ENCODE measurements at regions not wholly inside any gene's neighbourhood (a gene's known extent, or its start where the extent isn't known, plus 50 kb on each side); places are given as distances from the start of the nearest gene placed in this dataset.

DNA sequence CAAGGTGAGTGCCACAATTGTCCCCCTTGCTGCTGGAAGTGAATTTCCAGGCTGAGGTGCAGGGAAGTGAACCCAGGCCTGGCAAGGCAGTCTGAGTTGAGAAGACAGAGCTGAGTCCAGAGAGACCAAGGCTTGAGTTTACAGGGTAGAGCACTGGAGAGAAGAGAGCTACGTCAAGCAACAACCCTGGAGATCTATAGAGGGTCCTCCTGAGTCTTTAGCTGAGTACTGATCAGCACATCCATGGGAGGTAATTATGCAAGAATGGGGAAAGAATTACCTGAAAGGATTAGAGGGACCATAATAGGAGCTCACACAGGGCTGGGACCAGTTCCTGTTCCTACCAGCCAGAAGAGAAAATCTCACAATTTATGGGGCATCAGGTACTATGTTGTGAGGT is 190.7 kb downstream of the NEDD1 start:
- DNase-seq, result no peak

DNA sequence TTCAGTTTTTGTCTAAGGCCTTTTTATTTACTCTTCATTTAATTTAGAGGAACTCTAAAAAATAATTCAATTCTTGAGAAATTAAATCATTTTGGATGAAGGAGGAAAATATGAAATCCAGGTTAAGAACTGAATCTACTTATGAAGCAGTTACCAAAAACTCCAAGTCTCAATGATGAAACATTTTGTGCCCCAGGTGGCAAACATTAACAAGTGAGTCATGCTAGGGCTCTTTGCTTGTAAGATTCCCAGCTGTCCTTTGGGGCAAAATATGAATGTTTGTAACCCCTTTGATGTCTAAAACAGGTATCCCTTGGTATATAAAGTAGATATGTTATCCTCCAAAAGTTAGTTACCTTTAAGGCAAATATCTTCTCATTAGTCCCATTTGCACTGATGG is 202.4 kb downstream of the NEDD1 start:
- DNase-seq, result no peak

DNA sequence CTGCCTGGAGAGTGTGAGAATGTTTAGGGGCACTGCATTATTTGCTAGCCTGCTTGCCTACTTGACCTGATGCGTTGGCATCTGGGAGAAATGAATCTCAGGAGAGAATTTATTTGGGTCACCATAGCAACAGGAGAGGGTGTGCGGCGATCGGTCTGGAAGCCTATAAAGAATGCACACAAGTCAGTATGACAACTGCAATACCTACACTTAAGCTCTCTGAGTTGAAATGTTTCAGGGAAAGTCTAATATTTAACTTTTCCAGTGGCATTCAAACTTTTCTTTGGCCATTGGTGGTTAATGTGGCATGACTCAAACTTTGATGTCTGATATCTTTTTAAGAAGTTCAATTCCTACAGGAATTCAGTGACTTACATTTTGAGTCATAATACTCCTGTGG is 205.1 kb downstream of the NEDD1 start:
- no peak for DNase-seq

DNA sequence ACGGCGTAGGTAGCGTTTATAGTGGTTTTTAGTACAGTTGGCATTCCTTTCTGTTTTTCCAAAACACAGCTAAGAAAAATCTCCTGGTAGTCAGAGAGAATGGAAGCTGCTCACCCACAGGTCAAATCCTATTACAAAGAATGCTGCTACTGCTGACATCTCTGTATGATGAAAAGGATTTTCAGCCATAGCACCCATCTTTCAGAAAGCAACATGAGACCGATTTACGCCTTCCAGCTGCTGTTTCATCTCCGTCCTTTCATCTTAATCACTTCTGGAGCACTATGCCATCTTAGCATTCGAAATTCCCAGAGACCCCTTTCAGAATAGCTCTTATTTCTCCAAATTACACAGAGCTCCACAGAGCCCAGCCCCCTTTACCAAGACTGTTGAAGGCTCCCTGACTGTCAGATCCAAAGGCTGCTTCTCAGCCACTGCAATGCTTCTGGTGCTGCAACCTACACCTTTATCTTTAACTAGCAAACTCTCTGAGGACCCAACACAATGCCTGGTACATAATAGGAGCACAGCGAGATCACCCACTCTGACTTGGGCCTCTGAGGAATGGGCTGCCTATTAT is 211.8 kb downstream of the NEDD1 start:
- DNase-seq, result no peak

DNA sequence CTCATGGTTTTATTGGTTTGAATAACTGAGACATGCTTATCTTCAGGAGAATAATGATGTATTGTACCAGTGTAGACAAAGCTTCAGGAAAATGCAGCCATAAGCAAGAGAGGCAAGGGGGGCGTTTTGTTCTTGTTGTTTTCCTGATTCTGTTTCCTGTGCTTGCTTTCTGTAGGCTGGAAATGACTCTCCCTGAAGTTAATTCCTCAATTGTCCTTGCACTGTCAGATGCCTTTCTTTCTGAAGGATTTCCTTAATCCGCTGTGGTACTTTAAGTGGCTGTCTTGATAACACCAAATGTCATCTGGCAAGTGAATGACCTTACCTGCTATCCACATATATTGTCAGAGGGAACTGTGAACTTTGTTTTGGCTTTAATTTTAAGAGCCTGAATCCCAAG is 220.0 kb downstream of the NEDD1 start:
- DNase-seq, result no peak

DNA sequence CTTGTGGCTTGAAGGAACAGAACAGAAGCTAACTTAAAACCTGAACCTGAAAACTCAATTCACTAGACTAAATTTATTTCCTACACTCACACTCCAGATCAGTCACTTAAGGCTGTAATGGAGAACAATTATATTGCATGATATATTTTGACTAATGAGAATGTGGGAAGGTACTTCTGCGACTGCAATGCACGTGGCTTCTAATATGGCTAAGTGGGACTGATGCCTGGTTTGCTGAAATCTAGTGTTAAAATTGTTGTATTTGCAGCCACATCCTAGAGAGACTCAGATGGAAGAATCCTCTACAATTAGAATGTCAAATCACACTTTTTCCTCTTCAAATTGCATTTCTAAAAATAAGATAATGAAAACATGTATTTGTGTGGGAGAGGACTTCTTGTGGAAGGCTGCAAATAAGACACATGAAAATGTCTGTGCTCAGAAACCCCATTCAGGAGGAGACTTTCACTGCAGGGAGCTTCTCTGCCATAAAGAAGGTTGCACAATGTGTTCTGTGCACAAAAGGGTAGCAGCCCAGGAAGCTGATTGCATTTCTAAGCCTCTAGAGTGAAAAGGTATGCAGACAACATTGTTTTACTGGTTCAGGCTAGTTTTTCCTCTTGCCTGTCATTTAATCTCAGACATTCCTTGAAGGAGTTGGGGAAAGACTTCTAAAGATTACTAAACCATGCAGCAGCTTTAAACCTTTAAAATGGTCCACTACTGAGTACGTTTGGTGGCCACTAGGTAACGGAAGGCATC is 224.3 kb downstream of the NEDD1 start:
- DNase-seq, result no peak

DNA sequence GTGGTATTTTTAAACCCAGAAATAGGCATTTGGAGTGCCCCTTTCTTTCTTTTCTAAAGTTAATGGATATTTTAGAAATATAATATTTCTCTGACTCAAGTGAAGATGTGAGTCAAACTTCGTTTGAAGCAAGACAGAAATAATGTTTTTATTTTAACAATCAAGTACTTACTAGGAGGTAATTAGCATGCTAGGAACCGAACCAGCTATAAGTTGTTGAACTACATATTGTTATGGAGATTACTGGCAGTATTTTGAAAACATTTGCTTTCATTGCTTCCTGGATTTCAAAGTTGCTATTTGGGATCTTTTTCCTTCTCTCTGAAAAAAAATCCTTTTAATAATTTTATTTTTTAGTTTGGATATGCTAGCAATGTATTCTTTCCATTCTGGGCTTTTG is 225.2 kb downstream of the NEDD1 start:
- no peak for DNase-seq

DNA sequence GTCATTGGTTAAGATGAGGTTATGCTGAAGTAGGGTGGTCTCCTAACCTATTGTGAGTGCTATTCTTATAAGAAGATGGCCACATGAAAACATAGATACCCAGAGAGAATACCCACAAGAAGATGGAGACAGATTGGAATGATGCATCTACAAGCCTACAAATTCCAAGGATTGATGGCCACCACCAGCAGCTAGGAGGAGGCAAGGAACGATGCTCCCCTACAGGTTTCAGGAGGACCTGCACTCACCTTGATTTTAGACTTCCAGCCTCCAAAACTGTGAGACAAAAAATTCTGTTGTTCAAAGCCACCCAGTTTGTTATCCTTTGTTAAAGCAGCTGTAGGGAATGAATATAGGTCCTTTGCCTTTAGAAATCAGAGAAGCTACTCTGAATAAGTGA is 227.4 kb downstream of the NEDD1 start:
- no peak for DNase-seq

DNA sequence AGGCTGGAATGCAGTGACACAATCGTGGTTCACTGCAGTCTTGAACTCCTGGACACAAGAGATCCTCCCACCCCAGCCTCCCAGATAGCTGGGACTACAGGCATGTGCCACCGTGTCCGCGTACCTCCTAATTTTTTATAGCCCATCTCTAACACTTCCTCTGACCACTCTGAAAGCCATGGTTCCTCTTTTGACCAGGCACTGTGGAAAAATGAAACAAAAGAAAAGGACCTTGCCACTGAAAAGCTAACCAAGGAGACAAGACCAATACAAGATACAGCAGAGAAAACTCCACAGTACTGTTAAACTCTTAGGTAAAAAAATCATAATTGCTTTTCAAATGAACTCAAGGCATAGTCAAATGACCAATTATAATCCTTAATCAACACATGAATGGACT is 233.3 kb downstream of the NEDD1 start:
- DNase-seq, result no peak

DNA sequence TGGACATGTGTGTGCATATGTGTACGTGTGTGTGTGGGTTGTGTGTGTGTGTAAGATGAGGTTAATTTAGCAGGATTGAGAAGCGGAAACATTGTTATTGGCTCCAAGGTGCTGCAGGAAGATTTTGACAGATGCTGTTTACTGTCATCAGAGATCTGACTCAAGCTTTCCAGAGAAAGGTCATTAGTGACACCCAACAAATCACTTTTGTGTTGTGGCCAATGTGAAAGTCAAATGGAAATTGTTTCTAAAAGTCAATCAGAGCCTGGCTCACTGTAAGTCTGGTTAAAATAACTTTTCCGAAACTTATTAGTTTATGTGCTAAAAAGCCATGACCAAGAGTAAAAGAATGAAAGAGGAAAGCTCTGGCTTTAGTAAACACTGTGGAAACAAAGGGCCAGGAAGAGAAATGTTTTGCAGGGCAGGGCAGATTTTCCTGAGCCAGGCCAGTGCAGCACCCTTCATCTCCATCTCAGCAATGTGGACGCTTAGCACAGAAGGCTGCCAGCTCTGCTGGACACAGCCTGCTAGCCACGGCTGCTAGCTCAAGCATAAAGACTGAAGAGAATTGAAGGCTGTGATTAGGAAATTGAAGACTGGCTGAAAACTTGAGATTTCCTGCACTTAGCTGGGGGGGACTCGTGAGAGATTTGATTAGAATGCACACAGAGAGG is 235.8 kb downstream of the NEDD1 start:
- no peak for DNase-seq

DNA sequence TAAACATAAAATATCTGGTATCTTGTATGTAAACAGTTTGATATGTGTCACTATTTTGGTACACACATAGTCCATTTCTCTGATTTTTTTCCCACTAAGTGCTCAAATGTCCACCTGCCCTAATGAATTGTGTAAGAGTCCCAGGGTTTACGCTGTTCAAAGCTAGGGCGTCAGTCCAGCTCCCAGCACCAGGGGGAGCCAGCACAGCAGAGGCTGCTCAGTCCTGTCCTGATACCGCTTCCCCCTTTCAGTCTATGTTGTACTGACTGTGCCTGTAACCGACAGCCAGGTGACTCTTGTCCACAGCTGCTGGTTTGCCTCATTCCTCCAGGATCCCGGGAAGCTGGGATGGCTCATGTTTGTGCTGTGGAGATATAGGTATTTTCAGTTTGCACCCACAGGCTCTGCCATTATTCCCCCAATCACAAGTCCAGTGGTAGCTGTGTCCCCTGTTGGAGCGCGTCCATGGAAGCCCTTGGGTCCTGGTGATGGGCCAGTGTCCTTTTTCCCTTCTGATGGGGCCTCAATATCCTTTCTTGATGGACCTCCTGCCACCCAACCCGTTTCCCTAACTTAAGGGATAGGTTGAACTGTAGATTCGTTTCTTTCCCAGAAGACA is 242.0 kb downstream of the NEDD1 start:
- DNase-seq, result peak; percentile 52

DNA sequence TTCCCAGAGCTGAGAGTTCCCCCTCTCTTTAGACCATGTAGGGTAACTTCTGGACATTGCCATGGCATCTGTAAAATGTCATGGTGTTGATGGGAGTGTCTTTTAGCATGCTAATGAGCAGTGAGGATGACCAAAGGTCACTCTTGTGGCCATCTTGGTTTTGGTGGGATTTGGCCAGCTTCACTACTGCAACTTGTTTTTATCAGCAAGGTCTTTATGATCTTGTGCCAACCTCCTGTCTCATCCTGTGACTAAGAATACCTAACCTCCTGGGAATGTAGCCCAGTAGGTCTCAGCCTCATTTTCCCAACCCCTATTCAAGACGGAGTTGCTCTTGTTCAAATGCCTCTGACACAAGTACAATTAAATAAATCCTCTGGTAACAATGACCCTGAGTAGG is 244.4 kb downstream of the NEDD1 start:
- DNase-seq, result no peak

DNA sequence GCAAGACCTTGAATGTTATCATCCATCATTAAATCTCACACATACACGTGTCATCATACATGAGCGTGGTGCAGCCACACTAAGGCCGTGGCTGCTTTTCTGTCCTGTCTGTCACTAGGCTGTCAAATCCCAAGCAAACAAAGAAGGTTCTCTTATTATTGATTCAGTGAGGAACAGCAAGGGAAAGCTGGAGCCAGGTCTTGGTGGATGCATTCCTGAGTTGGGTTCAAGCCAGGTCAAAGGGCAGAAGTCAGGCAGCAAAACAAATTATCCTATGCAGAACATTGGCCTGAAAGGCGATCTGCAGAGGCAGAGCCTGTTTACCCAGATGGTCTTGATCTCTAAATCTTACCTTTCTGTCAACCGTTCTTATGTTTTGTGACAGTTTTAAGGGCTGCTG is 252.3 kb downstream of the NEDD1 start:
- no peak for DNase-seq

DNA sequence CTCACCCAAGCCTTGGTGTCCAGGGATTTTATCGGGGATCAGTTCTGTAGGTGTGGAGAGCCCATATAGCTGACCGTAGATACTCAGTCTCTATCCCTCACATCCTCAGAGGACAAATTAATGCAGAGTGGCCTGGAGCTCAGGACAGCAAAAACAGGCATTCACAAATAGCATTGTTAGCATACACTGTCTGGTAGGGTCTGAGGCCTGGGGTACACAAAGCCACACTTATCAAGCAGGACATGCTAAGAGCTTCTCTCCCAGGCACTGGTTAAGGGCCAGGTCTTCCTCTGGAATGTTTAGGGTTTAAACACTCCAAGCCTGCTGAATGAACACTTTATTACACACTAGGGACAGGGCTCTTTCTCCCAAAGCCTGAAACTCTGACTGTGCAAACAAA is 253.2 kb downstream of the NEDD1 start:
- no peak for DNase-seq

DNA sequence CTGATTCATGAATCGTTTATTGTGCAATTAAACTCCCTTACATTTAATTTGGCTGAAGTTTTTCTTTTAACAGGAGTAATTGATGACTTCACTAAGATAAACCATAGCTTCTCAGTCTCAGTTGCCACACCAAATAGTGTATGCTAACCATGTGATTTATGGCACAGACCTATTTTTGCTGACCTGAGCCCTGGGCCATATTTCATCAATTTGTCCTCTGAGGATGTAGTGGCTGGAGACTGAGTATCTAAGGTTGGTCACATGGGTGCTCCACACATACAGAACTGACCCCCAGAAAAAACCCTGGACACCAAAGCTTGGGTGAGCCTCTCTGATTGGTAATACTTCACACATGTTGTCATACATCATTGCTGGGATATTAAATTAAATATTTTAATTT is 255.1 kb downstream of the NEDD1 start:
- DNase-seq, result no peak

DNA sequence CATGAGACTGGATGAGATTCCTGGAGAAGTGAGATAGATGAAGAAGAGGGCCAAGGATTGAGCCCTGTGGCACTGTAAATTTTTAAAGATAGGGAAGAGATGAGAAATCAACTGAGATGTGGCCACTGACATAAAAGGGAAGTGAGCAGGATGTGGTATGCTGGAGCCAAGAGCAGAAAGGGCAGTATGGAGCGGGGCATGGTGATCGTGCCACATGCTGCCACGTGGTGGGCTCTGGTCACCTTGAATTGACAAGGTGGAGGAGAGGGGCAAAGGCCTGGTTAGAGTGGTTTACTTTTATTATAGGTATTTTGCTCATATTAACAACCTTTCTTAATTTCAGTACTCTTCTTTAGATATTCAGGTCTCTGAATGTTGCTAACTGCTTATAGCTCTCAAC is 257.9 kb downstream of the NEDD1 start:
- no peak for DNase-seq

DNA sequence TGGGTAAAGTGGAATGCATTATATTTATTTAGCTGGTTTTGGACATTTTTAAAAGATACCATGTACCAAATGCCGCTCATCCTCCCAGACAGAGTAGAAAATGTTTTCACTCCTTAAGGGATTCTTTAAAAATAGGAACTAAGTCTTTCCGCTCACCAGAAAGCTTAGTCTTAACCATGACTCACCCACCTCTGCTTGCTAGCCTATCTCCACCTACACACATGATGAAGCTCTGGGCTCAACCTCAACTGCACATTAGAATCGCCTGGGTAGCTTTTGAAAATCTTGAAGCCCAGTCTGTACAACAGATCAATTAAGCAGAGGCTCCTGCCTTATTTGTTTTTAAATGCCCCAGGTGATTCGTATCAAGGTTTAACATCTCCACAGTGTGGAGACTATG is 260.5 kb downstream of the NEDD1 start:
- no peak for DNase-seq

DNA sequence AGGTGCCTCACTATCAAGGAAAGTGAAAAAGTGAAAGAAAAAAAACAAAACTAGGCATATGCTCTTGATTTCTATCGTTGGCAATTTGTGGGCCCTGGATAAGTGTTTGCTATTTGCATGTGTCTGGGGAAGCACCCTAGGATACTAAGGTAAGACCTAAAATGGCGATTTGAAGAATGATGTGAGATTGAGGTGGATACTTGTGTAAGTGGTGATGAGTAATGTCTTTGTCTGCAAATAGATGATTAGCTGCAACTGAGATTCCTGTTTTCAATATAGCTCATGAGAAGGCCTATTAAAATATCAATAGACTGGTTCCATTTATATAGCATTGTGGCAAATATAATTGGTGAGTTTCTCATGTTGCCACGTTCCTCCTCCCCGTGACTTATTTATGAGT is 261.7 kb downstream of the NEDD1 start:
- DNase-seq, result no peak

DNA sequence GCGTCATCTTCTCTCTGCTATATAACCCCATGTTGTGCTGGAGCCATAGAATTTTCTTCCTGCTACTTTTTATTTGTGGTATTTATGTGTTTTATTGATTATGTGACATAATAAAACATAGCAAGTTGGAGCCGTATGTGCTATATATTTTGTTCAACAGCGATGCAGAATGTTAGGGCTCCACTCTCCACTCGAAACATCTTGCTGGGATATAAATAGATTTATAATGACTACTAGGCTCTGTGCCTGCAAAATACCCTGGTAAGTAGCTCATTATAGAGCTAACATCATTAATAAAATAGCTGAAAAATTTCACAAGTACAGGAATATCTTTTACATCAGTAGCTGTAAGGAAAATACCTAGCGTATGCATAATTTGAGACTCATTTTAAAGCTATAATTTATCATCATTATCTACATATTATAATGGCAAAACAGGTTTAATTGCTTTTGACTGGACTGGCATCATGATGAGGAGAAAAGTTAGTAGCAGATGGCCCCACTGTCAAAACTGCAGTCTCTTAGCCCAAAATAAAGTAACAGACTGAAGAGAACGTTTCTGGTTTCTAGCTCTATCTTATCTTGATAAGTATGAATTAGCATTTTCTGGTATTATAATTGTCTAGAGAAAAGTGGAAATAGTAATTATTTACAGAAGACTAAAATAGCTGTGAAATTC is 263.0 kb downstream of the NEDD1 start:
- DNase-seq, result no peak

DNA sequence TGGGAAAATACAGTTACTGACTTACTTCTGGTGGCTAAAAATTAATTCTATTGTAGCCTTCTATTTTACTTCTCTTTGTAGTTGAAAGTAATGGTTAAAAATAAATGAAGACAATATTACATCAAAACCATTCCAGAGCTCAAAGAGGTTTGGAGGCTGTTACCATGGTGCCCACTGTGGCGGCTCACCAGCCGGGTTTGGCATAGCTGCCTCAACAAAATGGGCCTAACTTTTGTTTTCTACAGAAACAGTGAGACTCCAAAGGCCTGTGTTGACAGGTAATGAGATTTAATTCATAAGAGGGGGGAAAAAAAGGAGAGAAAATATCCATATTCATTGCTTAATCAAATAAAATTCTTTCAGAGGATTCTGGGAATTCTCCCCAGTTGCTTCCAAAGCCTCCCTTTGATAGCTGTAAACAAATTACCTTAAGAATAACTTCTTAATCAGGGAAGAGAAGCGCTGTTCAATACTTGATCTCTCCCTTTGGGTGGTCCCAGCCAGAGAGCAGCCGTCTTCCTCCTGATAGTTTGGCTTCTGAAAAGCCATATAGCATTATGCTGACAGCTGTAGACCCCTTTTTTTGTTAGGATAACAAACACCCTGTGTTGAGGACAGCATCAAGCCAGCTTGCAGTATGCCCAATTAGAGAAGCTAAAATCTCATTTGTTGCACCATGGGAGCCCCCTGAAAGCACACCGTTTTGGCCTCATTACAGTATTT is 266.8 kb downstream of the NEDD1 start:
- no peak for DNase-seq

DNA sequence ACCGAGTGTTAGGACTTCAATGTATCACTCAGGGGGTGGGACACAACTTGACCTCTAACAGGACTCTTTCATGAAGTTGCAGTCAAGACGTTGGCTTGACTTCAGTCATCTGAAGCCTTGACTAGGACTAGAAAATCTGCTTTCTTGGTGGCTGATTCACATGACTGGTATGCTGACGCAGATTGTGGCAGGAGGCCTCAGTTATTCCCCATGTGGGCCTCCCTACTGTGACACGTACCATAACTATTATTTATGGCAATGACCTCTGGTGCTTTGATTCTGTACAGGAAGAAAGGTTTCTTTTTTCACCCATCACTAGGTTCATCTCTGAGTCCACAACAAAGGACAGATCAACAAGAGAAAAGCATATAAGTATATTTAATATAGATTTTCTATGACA is 270.4 kb downstream of the NEDD1 start:
- DNase-seq, result no peak

DNA sequence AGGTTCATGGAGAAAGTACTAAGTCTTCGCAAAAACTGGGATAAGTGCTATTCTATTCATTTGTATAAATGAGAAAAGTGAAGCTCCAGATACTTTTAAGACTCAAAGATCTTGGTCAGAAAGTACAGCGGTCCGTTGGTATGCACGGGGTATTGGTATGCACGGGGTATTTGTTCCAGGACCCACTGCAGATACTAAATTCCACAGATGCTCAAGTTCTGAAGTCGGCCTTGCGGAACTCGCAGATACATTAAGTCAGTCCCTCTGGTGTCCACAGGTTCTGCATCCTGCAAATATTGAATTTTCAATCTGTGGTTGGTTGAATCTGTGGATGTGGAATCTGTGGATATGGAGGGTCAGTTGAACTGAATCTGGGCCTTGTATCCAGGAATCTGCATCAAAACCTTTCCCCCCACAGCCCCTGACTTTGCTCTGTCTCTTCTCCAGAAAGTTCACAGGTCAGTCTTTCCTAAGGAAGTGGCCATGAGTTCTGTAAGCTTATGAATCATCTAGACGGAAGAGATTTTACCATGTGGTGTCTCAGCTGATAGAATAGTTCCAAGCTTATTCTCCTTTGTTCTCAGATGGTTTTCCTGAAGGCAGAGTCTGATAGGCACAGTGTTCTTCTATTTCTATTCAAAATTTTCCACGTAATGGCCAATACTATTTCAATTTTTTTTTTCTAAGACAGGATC is 274.7 kb downstream of the NEDD1 start:
- DNase-seq, result no peak

All from stimulated activated CD4-positive, alpha-beta T cell treated with anti-CD3 and anti-CD28 coated beads, Interleukin-1b, Interleukin-23, amount 100 ng/mL, for 48 hours (primary cell).